HuH-7 (cell line): ENCODE measurements at regions not wholly inside any gene's neighbourhood (a gene's known extent, or its start where the extent isn't known, plus 50 kb on each side); places are given as distances from the start of the nearest gene placed in this dataset.
A peak's percentile ranks its signal among the peaks of the same experiment; 100 is the strongest.
"Not testable (repeated sequence)": the region's sequence is repeated elsewhere in the genome, so short reads cannot be mapped to it uniquely, and the experiment has no call there.

Source experiments
- DNase-seq: peaks from one replicate; pipeline ENCODE4 v3.0.0; 2011; ENCODE audit warnings: low spot score

GRCh38 chr2:143856978-143857377 lies 662.9 kb downstream of the ZEB2 start:
- DNase-seq, result no peak

- DNase-seq, result no peak
Measured at GRCh38 chr2:143852759-143853158, 667.2 kb downstream of the ZEB2 start.

GRCh38 chr2:143850084-143850483 lies 669.8 kb downstream of the ZEB2 start:
- DNase-seq, result no peak

- DNase-seq, result no peak
Measured at GRCh38 chr2:143847257-143847656, 672.7 kb downstream of the ZEB2 start.

- no peak for DNase-seq
Measured at GRCh38 chr2:143844986-143845385, 674.9 kb downstream of the ZEB2 start.

GRCh38 chr2:143843686-143844085 lies 676.2 kb downstream of the ZEB2 start:
- DNase-seq, result no peak

- no peak for DNase-seq
Measured at GRCh38 chr2:143842836-143843235, 677.1 kb downstream of the ZEB2 start.

- DNase-seq, result no peak
Measured at GRCh38 chr2:143841935-143842334, 678.0 kb downstream of the ZEB2 start.

- no peak for DNase-seq
Measured at GRCh38 chr2:143840601-143841000, 679.3 kb downstream of the ZEB2 start.

- no peak for DNase-seq
Measured at GRCh38 chr2:143840194-143840593, 679.7 kb downstream of the ZEB2 start.

- peak; percentile 10 for DNase-seq
Measured at GRCh38 chr2:143839456-143839855, 680.5 kb downstream of the ZEB2 start.

GRCh38 chr2:143837055-143837454 lies 682.9 kb downstream of the ZEB2 start:
- DNase-seq, result not testable (repeated sequence)

GRCh38 chr2:143835481-143835880 lies 684.4 kb downstream of the ZEB2 start:
- no peak for DNase-seq

- DNase-seq, result no peak
Measured at GRCh38 chr2:143833015-143833660, 686.8 kb downstream of the ZEB2 start.

- DNase-seq, result no peak
Measured at GRCh38 chr2:143830476-143830875, 689.4 kb downstream of the ZEB2 start.

- no peak for DNase-seq
Measured at GRCh38 chr2:143828763-143829537, 691.0 kb downstream of the ZEB2 start.

GRCh38 chr2:143824791-143825190 lies 695.1 kb downstream of the ZEB2 start:
- DNase-seq, result no peak

- no peak for DNase-seq
Measured at GRCh38 chr2:143823876-143824275, 694.7 kb downstream of the ARHGAP15 start.

- DNase-seq, result no peak
Measured at GRCh38 chr2:143823296-143823695, 694.1 kb downstream of the ARHGAP15 start.

- DNase-seq, result no peak
Measured at GRCh38 chr2:143822736-143823135, 693.5 kb downstream of the ARHGAP15 start.

- DNase-seq, result no peak
Measured at GRCh38 chr2:143819764-143820163, 690.5 kb downstream of the ARHGAP15 start.

- DNase-seq, result no peak
Measured at GRCh38 chr2:143819190-143819735, 690.0 kb downstream of the ARHGAP15 start.
